Sigmoid colon (tissue), 6 donors: ENCODE measurements at regions not wholly inside any gene's neighbourhood (a gene's known extent, or its start where the extent isn't known, plus 50 kb on each side); places are given as distances from the start of the nearest gene placed in this dataset.

ENCODE experiments used
- DNase-seq: peaks from one replicate; pipeline ENCODE4 v3.0.0-alpha.2; 2019
- H3K27ac ChIP-seq, 4 donors: fragments of 200-600 bp; sonication (generic); one replicate each; pipeline ENCODE4 v1.5.1; 2016 to 2019; ENCODE audit warnings: mild to moderate bottlenecking in 1 of 4
- H3K27me3 ChIP-seq, 3 donors: fragments of 200-600 bp; sonication (generic); one replicate each; pipeline ENCODE4 v1.5.1; 2019; ENCODE audit warnings: mild to moderate bottlenecking in 1 of 3
- H3K36me3 ChIP-seq, 4 donors: fragments of 200-600 bp; sonication (generic); one replicate each; pipeline ENCODE4 v1.5.1; 2016 to 2019
- H3K4me1 ChIP-seq, 4 donors: fragments of 200-600 bp; sonication (generic); one replicate each; pipeline ENCODE4 v1.5.1; 2017 to 2019
- H3K4me3 ChIP-seq, 4 donors: fragments of 200-600 bp; sonication (generic); one replicate each; pipeline ENCODE4 v1.5.1; 2017 to 2019; ENCODE audit warnings: mild to moderate bottlenecking in 2 of 4, moderate library complexity in 1 of 4
- H3K9me3 ChIP-seq, 4 donors: fragments of 200-600 bp in 3 of 4; sonication (generic) in 3 of 4; one replicate each; pipeline versions ENCODE4 v1.5.1 to v1.6.1; 2013 to 2019
- EP300 ChIP-seq, 4 donors: sonication (generic); formaldehyde crosslinking; IDR thresholded peaks; one replicate each; pipeline ENCODE4 v1.6.1; 2017; ENCODE audit warnings: antibody characterized with exemption in 4 of 4
- POLR2A ChIP-seq, 2 donors: fragments of 450-650 bp; IDR thresholded peaks; one replicate each; pipeline ENCODE4 v1.6.1; 2016; ENCODE audit warnings: antibody characterized with exemption in 2 of 2, mild to moderate bottlenecking in 2 of 2, moderate library complexity in 2 of 2
- POLR2AphosphoS5 ChIP-seq, 4 donors: sonication (generic); formaldehyde crosslinking; IDR thresholded peaks; one replicate each; pipeline ENCODE4 v1.6.1; 2017; ENCODE audit warnings: antibody characterized with exemption in 4 of 4
- WGBS, 2 donors: extraction: QIAGEN DNeasy Blood & Tissue Kit; methylation state at CpG; one replicate each; pipeline ENCODE4 v1.1.7; 2013; 5-methylcytosine and 5-hydroxymethylcytosine counted together
- intact Hi-C: fragments of 100-400 bp; cut with DNase I; formaldehyde crosslinking; loops from one replicate; pipeline ENCODE4 v1.15.1; 2023
- TF ChIP-seq, protein P1 (sequence below), 4 experiments: fragments of 450-650 bp in 3 of 4; fragments of 200-600 bp in 1 of 4; IDR thresholded peaks; one replicate each; pipeline ENCODE4 v1.5.1; 2016 to 2019; ENCODE audit warnings: antibody characterized with exemption in 4 of 4, mild to moderate bottlenecking in 3 of 4, moderate library complexity in 2 of 4
- donor health status: healthy with polysubstance abuse.
- donor health status: healthy.

DNA sequence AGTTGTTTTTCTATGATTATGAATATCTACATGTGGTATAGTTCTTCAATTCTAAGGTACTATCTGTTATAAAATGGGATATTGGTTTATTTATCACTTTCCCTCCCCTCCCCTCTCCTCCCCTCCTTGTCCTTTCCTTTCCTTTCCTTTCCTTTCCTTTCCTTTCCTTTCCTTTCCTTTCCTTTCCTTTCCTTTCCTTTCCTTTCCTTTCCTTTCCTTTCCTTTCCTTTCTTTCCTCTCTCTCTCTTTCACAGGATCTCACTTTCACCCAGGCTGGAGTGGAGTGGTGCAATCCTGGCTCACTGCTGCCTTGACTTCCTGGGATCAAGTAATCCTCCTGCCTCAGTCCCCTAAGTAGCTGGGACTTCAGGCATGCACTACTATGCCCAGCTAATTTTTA is 466.8 kb downstream of the DMAC1 start:
- DNase-seq: no peak
- H3K9me3 ChIP-seq: no peaks in the 10 kb centered on the region
- no peaks in the 10 kb centered on the region for H3K36me3 ChIP-seq
- no peaks in the 10 kb centered on the region for H3K4me1 ChIP-seq
- no peak overlapping the region for H3K27ac ChIP-seq
- intact Hi-C loops: no loop called here
- TF ChIP-seq, protein P1, sequence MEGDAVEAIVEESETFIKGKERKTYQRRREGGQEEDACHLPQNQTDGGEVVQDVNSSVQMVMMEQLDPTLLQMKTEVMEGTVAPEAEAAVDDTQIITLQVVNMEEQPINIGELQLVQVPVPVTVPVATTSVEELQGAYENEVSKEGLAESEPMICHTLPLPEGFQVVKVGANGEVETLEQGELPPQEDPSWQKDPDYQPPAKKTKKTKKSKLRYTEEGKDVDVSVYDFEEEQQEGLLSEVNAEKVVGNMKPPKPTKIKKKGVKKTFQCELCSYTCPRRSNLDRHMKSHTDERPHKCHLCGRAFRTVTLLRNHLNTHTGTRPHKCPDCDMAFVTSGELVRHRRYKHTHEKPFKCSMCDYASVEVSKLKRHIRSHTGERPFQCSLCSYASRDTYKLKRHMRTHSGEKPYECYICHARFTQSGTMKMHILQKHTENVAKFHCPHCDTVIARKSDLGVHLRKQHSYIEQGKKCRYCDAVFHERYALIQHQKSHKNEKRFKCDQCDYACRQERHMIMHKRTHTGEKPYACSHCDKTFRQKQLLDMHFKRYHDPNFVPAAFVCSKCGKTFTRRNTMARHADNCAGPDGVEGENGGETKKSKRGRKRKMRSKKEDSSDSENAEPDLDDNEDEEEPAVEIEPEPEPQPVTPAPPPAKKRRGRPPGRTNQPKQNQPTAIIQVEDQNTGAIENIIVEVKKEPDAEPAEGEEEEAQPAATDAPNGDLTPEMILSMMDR (IDR thresholded peaks at IDR 0.05): no peak
- TF ChIP-seq POLR2AphosphoS5 (IDR thresholded peaks at IDR 0.05): no peak
- no peak for TF ChIP-seq EP300 (IDR thresholded peaks at IDR 0.05)
- TF ChIP-seq POLR2A (IDR thresholded peaks at IDR 0.05): no peak
- H3K27me3 ChIP-seq: no peaks in the 10 kb centered on the region
- no peak overlapping the region for H3K4me3 ChIP-seq

DNA sequence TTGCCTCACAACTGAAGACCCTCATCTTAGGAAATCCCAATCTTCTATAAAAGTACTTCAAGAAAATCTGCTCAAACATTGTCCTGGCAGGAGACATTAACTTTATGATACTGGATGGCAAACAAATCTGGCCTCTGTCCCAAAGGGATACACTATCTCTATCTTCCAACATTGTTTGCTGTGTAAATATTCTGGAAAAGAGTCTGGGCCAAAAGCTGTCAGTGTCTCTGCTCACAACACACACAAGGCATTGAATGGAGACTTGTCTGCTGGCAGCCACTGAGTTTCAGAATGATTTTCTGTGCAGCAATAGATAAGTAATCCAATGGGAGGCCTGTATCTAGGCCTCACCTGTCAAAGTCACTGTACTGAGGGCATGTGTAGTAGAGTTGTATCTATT is 471.1 kb downstream of the DMAC1 start:
- no peak for DNase-seq
- TF ChIP-seq EP300 (IDR thresholded peaks at IDR 0.05): no peak
- TF ChIP-seq POLR2A (IDR thresholded peaks at IDR 0.05): no peak
- TF ChIP-seq POLR2AphosphoS5 (IDR thresholded peaks at IDR 0.05): no peak
- TF ChIP-seq, protein P1 (IDR thresholded peaks at IDR 0.05): no peak
- Histone ChIP-seq H3K27me3 (no peaks in the 10 kb centered on the region), H3K27ac (no peak overlapping the region), H3K36me3 (no peaks in the 10 kb centered on the region), H3K4me3 (no peak overlapping the region), H3K4me1 (no peaks in the 10 kb centered on the region), H3K9me3 (no peaks in the 10 kb centered on the region)
- intact Hi-C loops: no loop called here

DNA sequence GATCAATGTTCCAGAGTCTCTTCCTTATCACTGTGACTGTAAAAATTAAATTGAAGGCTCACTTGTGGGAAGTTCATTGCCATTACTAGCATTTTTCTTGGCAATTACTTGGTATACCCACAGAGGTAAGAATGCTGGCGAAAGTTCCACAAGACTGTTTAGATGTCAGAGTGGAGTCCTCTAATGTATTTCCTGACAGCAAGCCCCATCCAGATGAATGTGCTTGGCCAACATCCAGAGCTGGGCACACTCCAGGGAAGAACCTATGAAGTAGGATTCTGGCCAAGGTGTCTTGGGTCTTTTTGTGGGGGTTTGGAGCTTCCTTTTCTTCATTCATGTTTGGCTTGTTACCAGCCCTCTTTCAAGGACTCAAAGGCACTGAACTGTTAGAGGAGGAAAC is 473.6 kb downstream of the DMAC1 start:
- intact Hi-C loops: no loop called here
- Histone ChIP-seq H3K4me3 (no peak overlapping the region), H3K4me1 (no peaks in the 10 kb centered on the region), H3K9me3 (no peaks in the 10 kb centered on the region), H3K27me3 (no peaks in the 10 kb centered on the region), H3K36me3 (no peaks in the 10 kb centered on the region), H3K27ac (no peak overlapping the region)
- DNase-seq: no peak
- WGBS, 2 donors: 88 to 96% methylated on average over 1 of the region's 1 CpG
- TF ChIP-seq POLR2AphosphoS5 (IDR thresholded peaks at IDR 0.05): no peak
- TF ChIP-seq, protein P1 (IDR thresholded peaks at IDR 0.05): no peak
- no peak for TF ChIP-seq EP300 (IDR thresholded peaks at IDR 0.05)
- no peak for TF ChIP-seq POLR2A (IDR thresholded peaks at IDR 0.05)

DNA sequence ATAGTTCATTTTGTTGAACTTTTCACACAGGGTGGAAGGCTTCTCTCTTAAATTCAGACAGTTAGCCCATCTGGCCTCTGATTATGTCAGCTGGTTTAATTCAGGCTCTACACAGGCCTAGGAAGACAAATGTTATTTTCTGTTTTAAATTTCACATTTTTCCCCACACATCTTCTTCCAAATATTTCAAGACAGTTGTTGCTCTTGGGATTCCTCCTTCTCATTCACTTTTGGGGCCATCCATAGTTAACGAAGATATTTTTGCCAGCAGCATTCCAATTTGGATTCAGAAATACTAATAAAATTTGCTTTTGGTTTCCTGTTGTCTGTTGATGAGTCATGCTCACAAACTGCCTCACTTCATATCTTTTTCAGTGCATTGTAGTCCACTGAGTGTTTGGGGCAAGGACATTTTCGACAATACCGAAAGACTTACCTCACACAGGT is 475.4 kb downstream of the DMAC1 start:
- H3K36me3 ChIP-seq: no peaks in the 10 kb centered on the region
- whole genome bisulfite sequencing, 2 donors: 84 to 90% methylated on average over 3 of the region's 3 CpGs
- TF ChIP-seq POLR2A (IDR thresholded peaks at IDR 0.05) (no peak), POLR2AphosphoS5 (IDR thresholded peaks at IDR 0.05) (no peak), EP300 (IDR thresholded peaks at IDR 0.05) (no peak)
- TF ChIP-seq, protein P1 (IDR thresholded peaks at IDR 0.05): no peak
- no peaks in the 10 kb centered on the region for H3K4me1 ChIP-seq
- H3K27me3 ChIP-seq: no peaks in the 10 kb centered on the region
- H3K9me3 ChIP-seq: no peaks in the 10 kb centered on the region
- intact Hi-C loops: no loop called here
- no peak overlapping the region for H3K4me3 ChIP-seq
- DNase-seq: no peak
- H3K27ac ChIP-seq: no peak overlapping the region

DNA sequence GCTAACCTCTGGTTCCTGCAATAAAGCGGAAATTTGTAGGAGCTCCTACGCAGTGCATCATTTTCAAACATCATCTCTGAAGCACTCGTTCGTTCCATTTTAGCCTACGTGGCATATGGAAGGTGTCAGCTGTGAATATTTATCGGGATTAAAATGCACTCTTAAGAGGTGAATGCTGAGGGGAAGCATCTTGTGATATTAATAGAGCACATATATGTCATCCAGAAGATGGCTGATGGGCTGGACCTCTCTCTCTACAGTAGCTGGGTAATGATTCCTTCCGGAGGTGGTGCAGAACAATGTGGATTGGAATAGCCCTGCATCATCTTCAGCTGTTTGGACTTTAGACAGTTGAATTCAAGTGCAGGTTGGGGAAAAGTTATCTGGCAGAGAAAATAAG is 478.7 kb downstream of the DMAC1 start:
- TF ChIP-seq, protein P1 (IDR thresholded peaks at IDR 0.05): no peak
- TF ChIP-seq EP300 (IDR thresholded peaks at IDR 0.05): no peak
- no peak for TF ChIP-seq POLR2A (IDR thresholded peaks at IDR 0.05)
- TF ChIP-seq POLR2AphosphoS5 (IDR thresholded peaks at IDR 0.05): no peak
- H3K27me3 ChIP-seq: no peaks in the 10 kb centered on the region
- 88 to 93% methylated on average over 7 of the region's 7 CpGs for WGBS, 2 donors

More for the DNA sequence above, 478.7 kb downstream of the DMAC1 start:
- Histone ChIP-seq H3K27ac (no peak overlapping the region), H3K9me3 (no peaks in the 10 kb centered on the region), H3K36me3 (no peaks in the 10 kb centered on the region), H3K4me1 (peaks cover 0 to 13% (median 5%) of the 10 kb centered on the region in 4 donors), H3K4me3 (no peak overlapping the region)
- DNase-seq: no peak
- intact Hi-C loops: no loop called here
